HepG2 (cell line): ENCODE measurements at regions not wholly inside any gene's neighbourhood (a gene's known extent, or its start where the extent isn't known, plus 50 kb on each side); places are given as distances from the start of the nearest gene placed in this dataset.

Source experiments
- ATAC-seq: fragments of 200-7000 bp; cut with Tn5 transposase; 3 replicates; pipeline ENCODE4 v1.9.1; 2020; ENCODE audit warnings: mild to moderate bottlenecking, moderate library complexity
- BruUV-seq: library from RNA; stranded (reverse); fragments of 400-500 nt; replicated peaks from 2 replicates; lab custom pipeline; 2021; lab: Mats Ljungman, UMichigan
- CTCF ChIA-PET: fragments of 300-600 bp; formaldehyde crosslinking; extraction: SDS; loops from one replicate; lab custom pipeline; 2021; ENCODE audit warnings: low total read pairs, inconsistent platforms, low intra/inter-chr PET ratio; lab: Yijun Ruan, JAX
- POLR2A ChIA-PET: fragments of 350-600 bp; sonication (Branson Sonifier 250); formaldehyde crosslinking; loops from one replicate; lab custom pipeline; 2020; ENCODE audit warnings: antibody characterized with exemption, inconsistent platforms; lab: Yijun Ruan, JAX
- DNase-seq: peaks from one replicate; pipeline ENCODE4 v3.0.0-alpha.2; 2015; ENCODE audit warnings: low spot score
- FAIRE-seq: peaks from 3 replicates; lab custom pipeline; 2011; peaks lifted over from hg19 to GRCh38; lab: Jason Lieb, UNC
- H2AFZ ChIP-seq: one replicate; pipeline ENCODE4 v1.6.1; 2011; ENCODE audit warnings: low read length, inconsistent platforms
- H3K27ac ChIP-seq: fragments of 300-600 bp; 3 replicates; pipeline ENCODE4 v1.8.0; 2011; ENCODE audit warnings: mixed run types, mild to moderate bottlenecking, mixed read lengths, low read length, inconsistent platforms; ENCODE audit not compliant: insufficient read depth; ENCODE audit errors: extremely low read length
- H3K27me3 ChIP-seq, 2 experiments: fragments of 200-600 bp in 1 of 2; 2 replicates in 1 of 2; 3 replicates in 1 of 2; pipeline versions ENCODE4 v1.6.0 to v1.8.0; 2011; ENCODE audit warnings: low read length in 2 of 2, mild to moderate bottlenecking in 2 of 2, moderate library complexity in 2 of 2, inconsistent platforms in 1 of 2; ENCODE audit not compliant: insufficient read depth in 2 of 2, control insufficient read depth in 1 of 2
- H3K36me3 ChIP-seq, 2 experiments: fragments of 200-600 bp in 1 of 2; replicated peaks in 1 of 2; 2 replicates in 1 of 2; 3 replicates in 1 of 2; pipeline versions ENCODE4 v1.5.1 to v1.8.0; 2011; ENCODE audit warnings: low read length in 2 of 2, inconsistent platforms in 1 of 2; ENCODE audit not compliant: insufficient read depth in 2 of 2, control insufficient read depth in 1 of 2
- H3K4me1 ChIP-seq: 2 replicates; pipeline ENCODE4 v1.5.1; 2012; ENCODE audit warnings: low read length, inconsistent platforms; ENCODE audit not compliant: insufficient read depth
- H3K4me2 ChIP-seq: 2 replicates; pipeline ENCODE4 v1.6.0; 2011; ENCODE audit warnings: low read depth, low read length, inconsistent platforms
- H3K4me3 ChIP-seq, 3 experiments: fragments of 200-600 bp in 1 of 3; sonication (generic), shearing (Covaris generic) in 1 of 3; replicated peaks in 1 of 3; 2 replicates each; pipeline ENCODE4 v1.5.1; 2011 to 2016; ENCODE audit warnings: low read length in 3 of 3, inconsistent platforms in 2 of 3, low read depth in 2 of 3, mild to moderate bottlenecking in 2 of 3, control low read depth in 1 of 3, mixed read lengths in 1 of 3; ENCODE audit not compliant: insufficient read depth in 1 of 3
- H3K79me2 ChIP-seq: one replicate; pipeline ENCODE4 v1.6.1; 2011; ENCODE audit warnings: low read length, inconsistent platforms; ENCODE audit not compliant: insufficient read depth
- H3K9ac ChIP-seq: 2 replicates; pipeline ENCODE4 v1.6.0; 2011; ENCODE audit warnings: mild to moderate bottlenecking, low read depth, low read length, inconsistent platforms; ENCODE audit not compliant: insufficient read depth
- H3K9me3 ChIP-seq: 2 replicates; pipeline ENCODE4 v1.5.1; 2012; ENCODE audit warnings: mild to moderate bottlenecking, low read length
- H4K20me1 ChIP-seq: 2 replicates; pipeline ENCODE4 v1.6.0; 2011; ENCODE audit warnings: inconsistent platforms, mild to moderate bottlenecking, low read length, moderate library complexity; ENCODE audit not compliant: insufficient read depth
- EP300 ChIP-seq, 3 experiments: sonication (generic) in 1 of 3; formaldehyde crosslinking in 1 of 3; IDR thresholded peaks; 2 replicates each; pipeline versions ENCODE4 v1.5.1 to v1.6.1; 2011 to 2020; ENCODE audit warnings: low read depth in 2 of 3, low read length in 2 of 3, borderline replicate concordance in 1 of 3, improper control_type of control experiment in 1 of 3, mild to moderate bottlenecking in 1 of 3, missing genetic modification reagents in 1 of 3, moderate library complexity in 1 of 3
- ESRRA ChIP-seq: sonication (generic); formaldehyde crosslinking; IDR thresholded peaks from 2 replicates; pipeline ENCODE4 v1.5.1; 2020; ENCODE audit warnings: mild to moderate bottlenecking, low read depth, missing genetic modification reagents
- NFIB ChIP-seq: sonication (generic); formaldehyde crosslinking; IDR thresholded peaks from 2 replicates; pipeline ENCODE4 v1.9.0; 2021; ENCODE audit warnings: missing genetic modification reagents, mild to moderate bottlenecking, borderline replicate concordance
- SMARCC2 ChIP-seq: fragments of 450-650 bp; IDR thresholded peaks from 2 replicates; pipeline ENCODE4 v1.6.1; 2017; ENCODE audit warnings: antibody characterized with exemption, mild to moderate bottlenecking
- SMC3 ChIP-seq: IDR thresholded peaks from 2 replicates; pipeline ENCODE4 v1.6.1; 2011; ENCODE audit warnings: low read length, improper control_type of control experiment
- ZNF34 ChIP-seq: sonication (generic); formaldehyde crosslinking; IDR thresholded peaks from 2 replicates; pipeline ENCODE4 v1.4.0; 2020; ENCODE audit warnings: mild to moderate bottlenecking, missing genetic modification reagents, borderline replicate concordance
- ZNF362 ChIP-seq: sonication (generic); formaldehyde crosslinking; IDR thresholded peaks from 2 replicates; pipeline ENCODE4 v1.4.0; 2020; ENCODE audit warnings: missing genetic modification reagents, mild to moderate bottlenecking, borderline replicate concordance
- ZNF670 ChIP-seq: sonication (generic); formaldehyde crosslinking; IDR thresholded peaks from 2 replicates; pipeline ENCODE4 v1.8.0; 2022; ENCODE audit warnings: mild to moderate bottlenecking, missing genetic modification reagents, borderline replicate concordance
- WGBS: methylation state at CpG from one replicate; pipeline ENCODE4 v1.1.6; 2017; ENCODE audit warnings: low lambda C conversion rate; 5-methylcytosine and 5-hydroxymethylcytosine counted together
- in situ Hi-C: cut with HindIII; loops from 2 replicates; pipeline ENCODE4 v1.10.0; 2017; ENCODE audit warnings: low pct_unique_long_range_greater_than_20kb; ENCODE audit not compliant: extremely low pct_ligation_motif_present
- intact Hi-C: fragments of 100-400 bp; cut with micrococcal nuclease; formaldehyde crosslinking; loops from one replicate; pipeline ENCODE4 v1.10.0; 2022; ENCODE audit not compliant: unreplicated experiment

- no peak for TF ChIP-seq ZNF362
- no peak for TF ChIP-seq SMARCC2
- no peak for TF ChIP-seq SMC3
- no peak for TF ChIP-seq EP300 (IDR thresholded peaks at IDR 0.05; ENCODE audit: low read depth in 2 of 2, low read length in 2 of 2)
- no peak for TF ChIP-seq EP300 (CRISPR knock-in tag; IDR thresholded peaks at IDR 0.05; ENCODE audit: borderline replicate concordance)
- no peak for TF ChIP-seq ESRRA (CRISPR knock-in tag)
- TF ChIP-seq ZNF670: no peak
- TF ChIP-seq NFIB (CRISPR knock-in tag): no peak
- no peak for TF ChIP-seq ZNF34 (CRISPR knock-in tag)
- TF ChIP-seq, all 625 proteins: peak for 0
- DNase-seq: no peak
- no peak for ATAC-seq
- H3K4me1 ChIP-seq: no peaks in the 10 kb centered on the region
- no peaks in the 10 kb centered on the region for H3K36me3 ChIP-seq
- no peak overlapping the region for H3K4me3 ChIP-seq
- WGBS: 16% methylated on average over 6 of the region's 6 CpGs
- no peak overlapping the region for H3K4me2 ChIP-seq
- POLR2A ChIA-PET: no interaction called here
- no peaks in the 10 kb centered on the region for H3K27me3 ChIP-seq
- FAIRE-seq: no peak
- no peaks in the 10 kb centered on the region for H3K9me3 ChIP-seq
- in situ Hi-C loops: no loop called here
- no peak overlapping the region for H2AFZ ChIP-seq
- H4K20me1 ChIP-seq: no peaks in the 10 kb centered on the region
- no peaks in the 10 kb centered on the region for H3K79me2 ChIP-seq
- CTCF ChIA-PET: no interaction called here
- intact Hi-C loops: no loop called here
- H3K27ac ChIP-seq: no peak overlapping the region
- H3K9ac ChIP-seq: no peak overlapping the region
- BruUV-seq: no TSS peak
Observed at GRCh38 chr14:81613341-81614045, 79.8 kb upstream of the SEL1L start.
